HG03442 (cell line): ENCODE measurements at regions not wholly inside any gene's neighbourhood (a gene's known extent, or its start where the extent isn't known, plus 50 kb on each side); places are given as distances from the start of the nearest gene placed in this dataset.
"Not testable (repeated sequence)": the region's sequence is repeated elsewhere in the genome, so short reads cannot be mapped to it uniquely, and the experiment has no call there.

Experiments used
- ATAC-seq: cut with Tn5 transposase; IDR thresholded peaks from one replicate; pipeline ENCODE4 v1.9.1; 2021; ENCODE audit warnings: mild to moderate bottlenecking, moderate library complexity; ENCODE audit not compliant: unreplicated experiment

GRCh38 chr6:21874372-21874771 lies 280.8 kb downstream of the SOX4 start:
- no peak for ATAC-seq

- not testable (repeated sequence) for ATAC-seq
Observed at GRCh38 chr6:21877037-21877436, 283.5 kb downstream of the SOX4 start.

- not testable (repeated sequence) for ATAC-seq
Observed at GRCh38 chr6:21880249-21880648, 286.7 kb downstream of the SOX4 start.

GRCh38 chr6:21881969-21882465 lies 288.5 kb downstream of the SOX4 start:
- no peak for ATAC-seq

- ATAC-seq, result no peak
Observed at GRCh38 chr6:21883595-21884328, 290.2 kb downstream of the SOX4 start.

GRCh38 chr6:21885111-21885510 lies 291.6 kb downstream of the SOX4 start:
- ATAC-seq, result no peak

- ATAC-seq, result no peak
Observed at GRCh38 chr6:21885532-21886114, 292.1 kb downstream of the SOX4 start.

- ATAC-seq, result no peak
Observed at GRCh38 chr6:21886542-21887151, 293.1 kb downstream of the SOX4 start.

- ATAC-seq, result no peak
Observed at GRCh38 chr6:21887231-21888185, 294.0 kb downstream of the SOX4 start.

GRCh38 chr6:21891080-21891479 lies 297.5 kb downstream of the SOX4 start:
- no peak for ATAC-seq

GRCh38 chr6:21893793-21894192 lies 300.2 kb downstream of the SOX4 start:
- no peak for ATAC-seq

- no peak for ATAC-seq
Observed at GRCh38 chr6:21895555-21895954, 302.0 kb downstream of the SOX4 start.

- ATAC-seq, result no peak
Observed at GRCh38 chr6:21898107-21898796, 304.7 kb downstream of the SOX4 start.

GRCh38 chr6:21899708-21900107 lies 306.2 kb downstream of the SOX4 start:
- ATAC-seq, result no peak

- no peak for ATAC-seq
Observed at GRCh38 chr6:21900730-21901129, 307.2 kb downstream of the SOX4 start.

- ATAC-seq, result no peak
Observed at GRCh38 chr6:21902628-21903169, 309.1 kb downstream of the SOX4 start.

- ATAC-seq, result no peak
Observed at GRCh38 chr6:21905531-21905930, 312.0 kb downstream of the SOX4 start.

- ATAC-seq, result no peak
Observed at GRCh38 chr6:21906826-21907225, 313.3 kb downstream of the SOX4 start.

- no peak for ATAC-seq
Observed at GRCh38 chr6:21907291-21907690, 313.7 kb downstream of the SOX4 start.
